ENCODE measurements at regions not wholly inside any gene's neighbourhood (a gene's known extent, or its start where the extent isn't known, plus 50 kb on each side); places are given as distances from the start of the nearest gene placed in this dataset.

DNA sequence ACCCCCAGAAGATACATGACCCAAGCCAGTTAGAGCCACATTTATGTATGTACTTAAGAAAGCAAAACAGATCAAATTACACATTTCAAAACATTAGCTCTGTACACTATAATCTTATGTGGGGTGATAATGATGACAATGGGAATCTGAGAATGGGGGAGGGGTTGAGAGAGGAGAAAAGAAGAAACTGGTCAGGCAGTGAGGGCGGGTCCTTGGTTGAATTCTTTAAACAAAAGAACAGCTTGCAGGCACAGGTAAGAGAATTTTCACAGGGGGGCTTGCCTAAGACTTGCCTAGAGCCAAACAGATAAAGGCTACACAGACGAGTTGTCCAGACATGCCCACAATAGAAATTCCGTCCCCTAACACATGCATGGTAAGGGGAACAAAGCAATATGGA, 76.8 kb upstream of the PTER start:
- no peak overlapping the region for H3K27ac ChIP-seq
- no peak for TF ChIP-seq CTCF (IDR thresholded peaks at IDR 0.05)
- TF ChIP-seq ZFX (IDR thresholded peaks at IDR 0.05; ENCODE audit: borderline replicate concordance) = no peak

- H3K27ac ChIP-seq = no peak overlapping the region
- TF ChIP-seq ZFX (IDR thresholded peaks at IDR 0.05; ENCODE audit: borderline replicate concordance) (no peak), CTCF (IDR thresholded peaks at IDR 0.05) (no peak)
These were observed 76.4 kb upstream of the PTER start for GRCh38 chr10:16360425-16360824.

DNA sequence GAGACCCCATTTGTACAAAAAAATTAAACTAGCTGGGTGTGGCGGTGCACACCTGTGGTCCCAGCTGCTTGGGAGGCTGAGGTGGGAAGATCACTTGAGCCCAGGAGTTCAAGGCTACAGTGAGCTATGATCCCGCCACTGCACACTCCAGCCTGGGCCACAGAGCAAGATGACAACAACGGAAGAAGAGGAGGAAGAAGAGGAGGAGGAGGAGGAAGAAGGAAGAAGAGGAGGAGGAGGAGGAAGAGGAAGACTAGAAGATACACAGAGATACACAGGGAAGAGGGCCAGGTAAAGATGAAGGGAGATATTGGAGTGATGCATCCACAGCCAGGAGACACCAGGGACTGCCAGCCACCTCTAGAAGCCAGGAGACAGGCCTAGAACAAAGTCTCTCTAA, 75.7 kb upstream of the PTER start:
- H3K27ac ChIP-seq = no peak overlapping the region
- TF ChIP-seq CTCF (IDR thresholded peaks at IDR 0.05) (no peak), ZFX (IDR thresholded peaks at IDR 0.05; ENCODE audit: borderline replicate concordance) (no peak)

DNA sequence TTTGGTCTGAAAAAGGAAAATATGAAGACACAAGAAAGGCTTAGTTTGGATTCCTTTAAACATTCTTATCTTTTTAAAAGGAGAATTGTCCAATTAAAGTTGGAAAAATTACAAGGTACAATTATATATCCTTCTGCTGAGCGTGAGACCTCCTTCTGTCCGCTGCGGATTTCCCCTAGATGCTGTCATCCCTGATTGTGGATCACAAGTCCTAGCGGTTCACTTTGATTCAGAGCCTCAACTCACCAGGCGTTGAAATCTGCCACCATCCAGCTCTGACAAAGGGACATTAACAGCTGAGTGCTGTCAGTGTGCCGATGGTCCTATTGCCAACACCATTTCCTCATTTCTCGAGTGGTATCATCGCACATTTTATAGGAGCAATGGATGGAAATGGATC, 73.1 kb upstream of the PTER start:
- TF ChIP-seq ZFX (IDR thresholded peaks at IDR 0.05; ENCODE audit: borderline replicate concordance) (no peak), CTCF (IDR thresholded peaks at IDR 0.05) (no peak)

GRCh38 chr10:16367621-16368292, 69.1 kb upstream of the PTER start:
- no peak overlapping the region for H3K27ac ChIP-seq
- no peak for TF ChIP-seq CTCF (IDR thresholded peaks at IDR 0.05)
- no peak for TF ChIP-seq ZFX (IDR thresholded peaks at IDR 0.05; ENCODE audit: borderline replicate concordance)

More for the DNA sequence above, 73.1 kb upstream of the PTER start:
- H3K27ac ChIP-seq = no peak overlapping the region

DNA sequence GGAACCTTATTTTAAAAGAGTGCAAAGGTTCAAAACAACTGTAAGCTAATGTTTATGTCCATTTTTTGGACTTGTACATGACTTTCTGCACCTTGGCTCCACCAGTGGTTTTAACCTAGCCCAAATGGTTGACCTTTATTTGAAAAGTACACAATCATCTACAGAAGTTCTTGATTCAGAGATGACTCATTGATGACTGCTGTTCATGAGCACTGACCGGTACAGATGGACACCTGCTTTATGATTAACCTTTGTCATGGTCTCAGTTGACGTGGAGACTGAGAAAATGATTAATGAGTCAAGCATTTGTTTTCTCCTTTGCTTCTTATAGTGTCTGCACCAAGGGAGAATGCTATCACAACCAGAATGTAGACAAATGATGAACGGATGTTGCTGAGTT, 55.7 kb upstream of the PTER start:
- no peak overlapping the region for H3K27ac ChIP-seq
- TF ChIP-seq CTCF (IDR thresholded peaks at IDR 0.05) (no peak), ZFX (IDR thresholded peaks at IDR 0.05; ENCODE audit: borderline replicate concordance) (no peak)

- TF ChIP-seq CTCF (IDR thresholded peaks at IDR 0.05) = no peak
- no peak for TF ChIP-seq ZFX (IDR thresholded peaks at IDR 0.05; ENCODE audit: borderline replicate concordance)
These were observed 52.8 kb upstream of the PTER start for GRCh38 chr10:16384021-16384420.

More at GRCh38 chr10:16384021-16384420, 52.8 kb upstream of the PTER start:
- H3K27ac ChIP-seq = no peak overlapping the region

All from 22Rv1 (cell line).